HG02678 (cell line): ENCODE measurements at regions not wholly inside any gene's neighbourhood (a gene's known extent, or its start where the extent isn't known, plus 50 kb on each side); places are given as distances from the start of the nearest gene placed in this dataset.

ENCODE experiments used
- ATAC-seq: cut with Tn5 transposase; IDR thresholded peaks from one replicate; pipeline ENCODE4 v1.9.1; 2021; ENCODE audit warnings: mild to moderate bottlenecking, moderate library complexity; ENCODE audit not compliant: unreplicated experiment

DNA sequence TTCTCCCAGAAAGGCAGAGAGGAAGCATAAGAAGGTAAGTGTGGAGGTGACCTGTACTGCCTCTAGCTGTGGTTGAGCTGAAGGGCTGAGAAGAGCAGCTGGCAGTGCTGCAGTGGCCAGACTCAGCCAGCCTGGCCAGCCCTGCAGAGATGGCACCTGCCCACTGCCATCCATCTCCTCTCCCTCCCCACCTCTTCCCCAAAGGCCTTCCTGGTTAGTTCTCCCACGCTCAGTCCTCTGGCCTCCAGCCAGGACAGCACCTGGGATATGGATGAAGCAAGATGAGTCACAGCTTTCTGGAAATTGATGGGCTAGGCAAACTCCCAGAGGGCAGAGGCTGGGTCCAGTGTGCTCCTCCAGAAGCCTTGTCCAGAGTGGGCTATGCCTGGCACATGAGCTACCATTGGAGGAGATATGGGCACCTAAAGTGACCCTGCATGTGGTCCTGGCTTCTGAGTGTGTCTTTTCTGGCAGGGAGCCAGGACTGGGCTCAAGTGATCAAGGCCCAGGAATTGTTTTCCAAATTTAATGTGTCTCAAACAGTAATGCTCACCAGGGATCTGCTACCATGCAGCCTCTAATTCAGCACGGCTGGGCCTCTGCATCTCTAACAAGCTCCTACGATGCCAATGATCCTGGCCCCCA is 81.0 kb upstream of the CACUL1 start:
- no peak for ATAC-seq

DNA sequence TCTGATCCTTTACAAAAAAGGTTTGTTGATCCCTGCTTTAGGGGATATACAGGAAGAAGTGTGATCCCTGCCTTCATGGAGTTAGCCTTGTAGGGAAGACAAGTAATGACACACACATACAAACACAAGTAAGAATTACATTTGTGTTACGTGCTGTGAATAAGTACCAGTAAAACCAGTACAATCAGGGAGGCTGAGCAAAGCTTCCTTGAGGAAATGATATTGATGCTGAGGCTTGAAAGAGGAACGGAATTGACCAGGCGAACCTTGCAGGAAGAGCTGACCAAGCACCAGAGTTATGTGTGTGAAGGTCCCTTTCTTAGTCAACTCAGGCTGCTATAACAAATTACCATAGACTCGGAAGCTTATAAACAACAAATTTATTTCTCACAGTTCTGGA is 83.6 kb upstream of the CACUL1 start:
- ATAC-seq = no peak

DNA sequence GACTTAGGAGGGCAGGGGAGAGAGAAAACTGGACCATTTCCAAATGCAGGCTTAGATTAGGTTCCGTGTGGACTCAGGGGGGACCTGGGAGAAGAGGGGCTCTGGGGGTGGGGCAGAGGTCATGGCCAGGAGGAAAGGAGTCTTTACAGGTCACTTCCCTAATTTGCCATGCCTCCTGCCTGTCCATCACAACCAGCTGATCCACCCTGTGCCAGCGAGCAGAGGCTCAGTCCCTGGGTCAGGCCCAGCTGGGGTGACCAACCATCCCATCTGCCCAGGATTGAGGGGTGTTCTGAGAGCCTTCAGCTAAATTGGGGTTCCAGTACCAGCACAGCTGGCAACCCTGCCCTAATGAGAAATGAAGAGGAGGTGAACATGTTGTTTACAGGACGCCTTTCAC is 84.6 kb upstream of the CACUL1 start:
- no peak for ATAC-seq

DNA sequence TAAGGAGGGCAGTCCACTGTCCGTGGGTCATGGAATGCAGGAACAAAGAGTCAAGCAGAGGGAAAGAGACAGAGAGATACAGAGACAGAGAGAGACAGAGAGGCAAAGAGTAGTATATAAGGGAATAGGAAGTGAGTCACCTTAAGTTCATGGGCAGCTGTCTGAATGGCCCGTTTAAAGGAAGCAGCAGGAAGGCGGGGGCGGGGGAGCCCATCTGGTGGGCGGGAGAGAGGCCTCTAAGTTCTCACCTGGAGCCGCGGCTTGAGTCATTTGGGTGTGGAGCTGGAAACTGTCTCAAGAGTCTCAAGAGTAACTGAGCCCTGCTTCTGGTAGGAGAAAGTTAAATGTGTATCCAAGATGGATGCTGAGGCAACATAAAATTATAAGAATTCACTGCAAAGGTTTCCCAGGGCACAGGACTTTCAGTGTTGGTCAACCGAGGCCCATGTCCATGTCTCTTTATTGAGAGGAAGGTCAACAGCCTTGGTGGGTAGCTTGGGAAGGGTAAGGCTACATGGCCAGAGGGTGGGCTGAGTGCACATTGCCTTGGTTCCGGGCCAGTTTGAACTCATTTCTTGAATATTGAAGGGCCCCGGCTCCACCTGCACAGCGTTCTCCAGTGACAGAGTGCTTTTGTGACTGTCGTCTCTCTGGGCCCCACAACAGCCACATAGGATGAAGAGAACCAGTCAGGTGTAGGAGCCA is 85.5 kb upstream of the CACUL1 start:
- no peak for ATAC-seq

DNA sequence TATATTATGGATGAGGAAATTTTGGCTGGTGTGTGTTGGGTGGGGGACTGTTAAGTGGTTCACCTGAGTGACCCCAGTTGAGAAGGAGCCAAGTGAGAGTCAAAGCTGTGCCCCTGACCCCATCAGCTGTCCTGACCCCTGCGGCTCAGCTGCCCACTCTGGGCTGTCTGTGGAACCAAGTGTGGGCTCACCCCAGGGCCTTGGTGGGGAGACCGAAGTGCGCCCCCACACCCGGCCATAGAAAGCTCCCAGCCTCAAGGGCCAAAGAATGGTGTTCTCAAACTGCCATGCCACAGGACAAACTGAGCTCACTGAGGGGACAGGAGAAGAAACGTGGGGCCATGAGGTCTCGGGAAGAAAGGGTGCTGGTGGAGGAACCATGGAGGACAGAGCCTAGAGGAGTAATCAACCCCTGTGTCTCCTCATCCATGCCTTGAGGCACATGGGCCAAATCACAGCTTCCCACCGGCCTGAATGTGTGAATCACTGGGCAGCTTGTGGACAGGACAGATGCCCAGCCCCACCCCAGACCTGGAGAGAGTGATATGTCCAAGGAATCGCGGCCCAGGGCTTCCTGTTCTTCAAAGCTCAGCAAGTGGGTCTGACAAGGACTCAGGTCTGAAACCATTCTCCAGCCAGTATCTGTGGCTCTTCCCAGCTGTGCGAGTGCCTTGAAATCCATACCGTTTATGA is 86.2 kb upstream of the CACUL1 start:
- ATAC-seq = no peak

DNA sequence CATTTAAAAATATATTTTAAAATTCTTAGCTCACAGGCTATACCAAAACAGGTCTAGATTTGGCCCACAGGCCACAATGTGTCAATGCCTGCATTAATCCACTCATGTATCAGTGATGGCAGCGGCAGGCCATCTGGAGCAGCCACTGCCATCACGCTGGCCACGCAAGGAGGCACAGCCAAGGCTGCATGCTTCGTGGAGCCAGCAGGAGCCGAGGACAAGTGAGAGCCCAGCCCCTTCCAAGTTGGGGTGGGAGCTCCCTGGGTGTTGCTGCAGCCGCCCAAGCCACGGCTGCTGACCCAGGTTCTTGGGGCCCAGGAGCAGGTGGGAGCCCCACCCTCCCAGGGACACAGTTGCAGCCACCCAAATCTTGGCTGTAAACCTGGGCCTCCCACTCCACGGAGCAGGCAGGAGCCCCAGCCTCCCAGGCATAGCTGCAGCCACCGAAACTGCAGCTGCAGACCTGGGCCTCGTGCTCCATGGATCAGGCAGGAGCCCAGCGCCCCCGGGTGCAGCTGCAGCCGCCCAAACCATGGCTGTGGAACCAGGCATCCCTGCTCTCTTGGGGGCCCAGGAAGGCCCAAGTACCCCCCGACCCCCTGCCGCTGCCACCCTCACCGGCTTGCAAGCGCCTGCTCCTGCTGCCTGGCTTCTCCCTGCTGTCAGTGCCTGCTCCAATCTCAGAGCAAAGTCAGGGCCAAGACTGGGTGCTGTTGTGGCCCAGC is 87.3 kb upstream of the CACUL1 start:
- no peak for ATAC-seq

DNA sequence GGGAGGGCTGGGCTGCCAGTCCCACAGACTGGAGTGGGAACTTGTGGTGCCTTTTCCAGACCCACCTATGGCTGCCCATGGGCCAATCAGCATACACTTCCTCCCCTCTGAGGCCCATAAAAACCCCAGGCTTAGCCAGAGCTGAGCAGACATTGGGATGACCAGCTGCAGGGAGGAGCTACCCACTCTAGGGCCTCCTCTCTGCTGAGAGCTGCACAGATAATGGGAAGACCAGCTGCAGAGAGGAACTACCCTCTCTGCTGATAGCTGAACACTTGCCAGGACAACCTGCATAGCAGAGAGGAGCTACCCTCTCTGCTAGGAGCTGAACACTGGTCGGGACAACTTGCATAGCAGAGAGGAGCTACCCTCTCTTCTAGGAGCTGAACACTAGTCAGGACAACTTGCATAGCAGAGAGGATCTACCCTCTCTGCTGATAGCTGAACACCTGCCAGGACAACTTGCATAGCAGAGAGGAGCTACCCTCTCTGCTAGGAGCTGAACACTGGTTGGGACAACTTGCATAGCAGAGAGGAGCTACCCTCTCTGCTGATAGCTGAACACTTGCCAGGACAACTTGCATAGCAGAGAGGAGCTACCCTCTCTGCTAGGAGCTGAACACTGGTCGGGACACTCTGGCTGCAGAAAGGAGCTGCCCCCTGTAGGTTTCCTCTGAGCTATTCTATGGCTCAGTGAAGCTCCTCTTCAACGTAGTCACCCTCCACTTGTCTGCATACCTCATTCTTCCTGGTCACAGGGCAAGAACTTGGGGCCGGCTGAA is 88.3 kb upstream of the CACUL1 start:
- ATAC-seq = no peak

DNA sequence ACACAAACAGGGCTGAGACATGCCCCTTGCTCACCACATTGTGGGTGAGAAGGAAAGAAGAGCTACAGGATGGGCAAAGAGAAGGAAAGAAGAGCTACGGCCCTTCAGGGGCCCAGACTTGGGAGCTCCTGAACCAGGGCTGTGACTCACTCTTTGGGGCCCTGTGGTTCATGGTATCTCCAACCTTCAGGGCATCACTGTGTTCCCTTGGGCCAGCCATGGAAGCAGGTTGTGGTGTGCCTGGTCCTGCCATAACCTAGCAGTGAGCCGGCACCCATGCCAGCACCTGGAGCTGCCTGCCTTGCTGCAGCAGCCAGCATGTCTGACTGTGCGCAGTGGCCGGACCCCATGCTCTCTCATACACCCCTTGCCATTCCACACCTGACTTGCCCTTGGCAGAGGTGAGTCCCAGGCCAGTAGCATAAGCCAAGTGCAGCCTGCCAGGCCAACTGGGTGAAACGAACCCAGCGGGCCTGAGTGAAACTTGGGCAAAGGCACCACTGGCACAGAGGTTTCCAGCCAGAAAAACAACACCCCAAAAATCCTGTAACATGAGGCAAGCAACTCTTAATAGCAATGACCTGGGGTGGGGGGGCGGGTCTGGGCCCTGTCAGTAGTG is 89.0 kb upstream of the CACUL1 start:
- ATAC-seq = no peak

DNA sequence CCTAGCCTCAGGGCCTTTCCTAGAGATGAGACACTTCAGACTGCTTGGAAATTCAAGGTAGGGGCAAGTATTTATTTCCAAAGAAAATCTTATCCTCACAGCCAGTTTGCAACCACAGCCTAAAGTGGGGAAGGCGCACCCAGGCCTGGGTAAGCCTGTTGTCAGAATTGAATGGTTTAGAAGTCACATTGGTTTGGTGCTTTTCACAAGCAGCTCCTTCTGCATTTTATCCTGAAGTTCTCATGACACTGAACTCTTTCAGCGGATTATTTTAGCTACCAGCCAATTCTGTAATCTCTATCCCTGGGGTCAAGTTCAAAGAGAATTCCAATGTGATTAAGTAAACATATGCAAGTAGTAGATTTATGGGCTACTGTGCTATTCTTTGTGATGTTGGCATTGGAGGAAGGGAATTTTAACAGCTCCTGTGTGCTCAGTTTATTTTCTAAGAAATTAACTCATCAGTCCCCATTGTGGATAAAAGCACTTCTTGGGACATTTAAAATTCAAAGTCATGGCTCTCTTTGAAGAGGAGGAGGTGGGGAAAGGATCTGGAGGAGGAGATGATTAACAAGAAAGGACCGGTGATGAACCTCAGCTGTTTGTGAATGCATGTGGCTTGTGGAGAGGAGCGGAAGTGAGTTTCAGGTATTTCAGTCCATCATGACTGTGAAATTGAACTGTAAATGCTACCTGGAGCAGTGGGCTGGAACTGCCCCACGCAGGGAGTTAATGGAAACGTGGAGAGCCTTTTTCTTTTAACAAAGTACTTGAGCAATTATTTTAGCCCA is 90.2 kb upstream of the CACUL1 start:
- ATAC-seq = no peak

DNA sequence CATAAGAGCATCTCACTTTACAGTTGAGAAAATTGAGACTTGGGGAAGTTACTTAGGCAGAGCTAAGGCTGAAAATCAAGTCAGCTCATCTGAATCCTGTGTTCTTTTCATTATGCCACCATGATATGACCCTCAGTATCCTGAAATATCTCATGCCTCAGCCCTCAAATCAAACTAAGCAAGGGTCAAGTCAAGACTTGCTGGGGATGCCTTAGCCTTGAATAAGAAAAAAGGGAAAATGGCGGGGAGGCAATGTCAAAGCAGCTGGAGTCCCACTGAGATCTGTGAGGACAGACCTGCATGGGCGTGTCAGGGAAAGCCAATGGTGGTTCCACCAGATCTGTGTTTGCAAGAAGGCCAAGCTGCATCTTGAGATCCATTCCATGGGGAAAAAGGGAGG is 91.0 kb upstream of the CACUL1 start:
- ATAC-seq = no peak

DNA sequence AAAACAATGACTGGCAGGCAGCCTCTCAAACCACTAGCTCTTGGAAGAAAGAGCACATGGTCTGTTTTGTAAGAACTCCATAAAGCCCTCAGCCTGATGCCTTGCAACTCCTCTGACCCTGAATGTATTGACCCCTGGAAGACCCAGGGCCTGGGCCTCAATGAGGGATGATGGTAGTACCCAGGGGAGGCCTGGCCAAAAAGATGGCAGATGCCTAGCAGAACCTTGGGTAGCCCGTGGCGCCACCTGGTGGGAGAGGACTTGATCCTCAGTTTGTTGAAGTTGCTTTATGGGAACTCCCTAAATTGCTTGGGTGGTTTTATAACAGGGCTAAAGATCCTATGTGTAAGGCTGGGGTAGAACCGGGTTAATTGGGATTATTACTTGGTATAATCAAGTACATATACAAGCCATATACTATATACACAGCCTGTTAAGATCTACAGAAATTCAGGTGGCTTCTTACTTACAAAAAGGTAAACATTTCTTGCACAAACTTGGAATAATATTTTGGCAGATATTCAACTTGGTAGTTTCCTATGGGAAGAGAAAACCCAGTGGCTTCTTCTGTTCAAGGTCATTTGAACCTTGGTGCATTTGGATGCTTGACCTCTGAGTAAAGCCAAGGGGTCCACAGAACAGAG is 95.8 kb upstream of the CACUL1 start:
- ATAC-seq = no peak

DNA sequence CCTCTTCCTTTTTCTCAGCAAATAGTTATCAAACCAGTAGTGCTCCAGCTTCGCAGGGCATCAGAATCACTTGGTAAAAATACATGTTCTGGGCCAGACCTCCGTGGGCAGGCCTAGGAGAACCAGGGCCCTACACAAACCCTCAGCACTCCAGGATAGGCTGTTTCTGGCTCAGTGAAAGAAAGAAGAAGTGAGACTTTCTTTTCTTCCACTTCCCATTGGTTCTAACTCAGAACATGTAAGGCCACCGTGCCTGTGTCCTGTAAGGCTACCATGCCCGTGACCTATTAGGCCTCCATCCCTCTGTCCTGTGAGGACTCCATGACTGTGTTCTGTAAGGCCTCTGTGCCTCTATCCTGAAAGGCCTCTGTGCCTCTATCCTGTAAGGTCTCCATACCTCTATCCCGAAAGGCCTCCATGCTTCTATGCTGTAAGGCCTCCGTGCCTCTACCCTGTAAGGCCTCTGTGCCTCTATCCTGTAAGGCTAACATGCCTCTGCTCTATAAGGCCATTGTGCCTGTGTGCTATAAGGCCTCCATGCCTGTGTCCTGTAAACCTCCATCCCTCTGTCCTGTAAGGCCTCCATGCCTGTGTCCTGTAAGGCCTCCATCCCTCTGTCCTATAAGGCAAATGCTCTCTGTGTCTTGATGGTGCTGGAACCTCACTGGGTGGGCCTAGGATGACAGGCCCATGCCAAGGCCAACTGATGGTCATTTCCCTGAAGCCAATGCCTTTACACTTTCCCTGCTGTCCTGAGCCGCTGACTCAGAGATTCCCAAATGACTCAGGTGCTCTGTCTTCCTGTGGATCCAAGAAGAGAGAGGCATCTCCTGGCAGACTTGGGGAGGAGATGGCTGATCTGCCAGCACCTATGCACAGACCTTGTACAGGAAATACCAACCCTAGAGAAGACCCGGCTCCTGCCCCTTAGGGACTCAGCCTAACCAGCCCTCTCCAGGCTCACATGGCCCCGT is 96.6 kb upstream of the CACUL1 start:
- ATAC-seq = peak; percentile 63

DNA sequence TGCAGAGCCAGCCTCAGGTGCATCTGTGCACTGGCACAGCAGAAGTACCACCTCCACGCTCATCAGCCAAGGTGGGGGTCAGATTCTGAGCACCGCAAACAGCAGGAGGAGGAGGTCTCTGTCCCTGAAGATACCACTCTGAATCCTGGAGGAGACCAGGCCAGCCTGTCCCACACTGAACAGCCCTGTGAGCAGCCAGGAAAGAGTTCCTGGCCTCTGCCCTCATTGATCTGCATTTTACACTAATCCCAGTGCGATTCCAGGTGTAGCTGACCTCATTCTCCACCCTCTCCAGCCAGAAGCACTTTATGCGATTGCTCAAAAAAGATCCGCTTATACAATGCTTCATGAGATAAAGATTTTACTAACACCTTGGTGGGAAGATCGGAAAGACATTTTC is 99.1 kb upstream of the CACUL1 start:
- ATAC-seq = no peak

DNA sequence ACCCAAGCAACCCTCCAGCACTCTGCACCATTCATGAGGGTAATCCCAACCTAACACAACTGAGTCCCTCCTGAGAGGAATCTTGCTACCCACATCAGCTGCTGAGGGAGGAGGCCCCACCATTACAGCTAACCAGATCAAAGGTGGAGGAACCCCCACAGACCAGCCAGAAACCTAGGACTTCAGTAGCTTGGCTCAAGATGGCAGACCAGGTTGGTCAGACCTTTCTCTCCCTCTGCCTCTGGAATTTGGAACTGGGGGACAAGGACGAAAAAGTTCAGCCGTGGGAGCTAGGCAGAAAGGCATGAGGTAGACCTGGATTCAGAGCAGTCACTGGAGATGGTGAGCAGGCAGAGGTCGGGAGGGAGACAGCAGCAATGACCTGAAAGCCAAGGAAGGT is 101.3 kb upstream of the CACUL1 start:
- ATAC-seq = no peak

DNA sequence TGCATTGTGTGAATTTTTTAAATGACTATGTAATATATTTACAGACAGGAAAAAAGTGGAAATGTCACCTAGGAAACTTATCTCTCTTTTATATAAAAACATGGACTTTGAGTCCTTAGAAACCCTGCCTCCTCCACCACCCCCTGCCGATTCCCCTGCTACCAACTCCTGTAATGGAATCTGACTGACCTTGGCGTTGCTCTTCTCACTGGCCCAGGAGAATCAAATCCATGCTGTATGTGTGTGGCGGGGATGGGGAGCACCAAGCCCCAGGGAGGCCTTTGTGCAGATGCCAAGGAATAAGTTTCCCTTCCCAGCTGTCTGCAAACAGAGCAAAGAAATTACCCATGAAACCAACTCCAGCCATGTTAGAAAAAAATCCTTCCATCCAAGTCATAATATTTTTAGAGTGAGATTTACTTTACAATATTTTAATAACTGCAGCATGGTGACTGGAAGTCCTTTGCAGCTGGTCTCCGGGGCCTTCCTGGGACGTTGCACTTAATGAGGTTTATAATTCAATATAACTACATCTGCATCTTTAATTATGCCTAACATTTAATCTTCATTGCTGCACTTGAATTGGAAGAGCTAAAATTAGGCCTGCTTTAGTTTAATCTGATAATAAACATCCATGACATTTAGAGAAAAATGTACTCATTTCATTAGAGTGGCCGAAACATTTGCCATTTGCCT is 111.4 kb upstream of the CACUL1 start:
- ATAC-seq = no peak

DNA sequence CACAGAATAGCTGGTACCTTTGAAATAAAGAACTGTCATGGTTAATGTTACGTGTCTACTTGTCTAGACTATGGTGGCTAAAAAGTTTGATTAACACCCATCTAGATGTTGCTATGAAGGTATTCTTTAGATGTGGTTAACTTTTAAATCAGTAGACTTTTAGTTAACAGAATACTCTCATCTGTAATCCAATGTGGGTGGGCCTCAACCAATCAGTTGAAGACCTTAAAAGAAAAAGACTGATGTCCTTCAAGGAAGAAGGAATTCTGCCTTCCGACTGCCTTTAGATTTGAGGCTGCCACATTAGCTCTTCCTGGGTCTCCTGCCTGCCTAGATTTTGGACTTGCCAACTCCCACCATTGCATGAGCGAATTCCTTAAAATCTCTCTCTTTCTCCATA is 113.0 kb upstream of the CACUL1 start:
- ATAC-seq = no peak

DNA sequence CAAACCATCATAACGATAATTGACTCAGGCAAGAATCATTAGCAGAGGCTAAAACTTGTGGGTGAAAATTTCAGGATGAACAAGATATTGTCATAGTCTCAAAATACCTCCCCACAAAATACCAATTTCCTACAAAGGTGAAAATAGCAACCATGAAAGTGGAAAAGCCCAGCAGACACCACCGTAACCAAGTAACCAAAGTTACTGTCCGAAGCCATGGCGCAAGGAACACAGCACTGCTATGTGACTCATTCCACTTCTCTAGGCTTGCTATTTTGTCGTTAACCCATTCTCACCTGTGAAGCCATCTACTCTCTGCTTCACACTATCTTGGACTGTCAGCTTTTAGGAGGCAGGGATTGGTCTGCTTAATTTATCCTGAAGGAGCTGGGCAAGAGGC is 113.8 kb upstream of the CACUL1 start:
- no peak for ATAC-seq
